GM20431 (cell line): ENCODE measurements at regions not wholly inside any gene's neighbourhood (a gene's known extent, or its start where the extent isn't known, plus 50 kb on each side); places are given as distances from the start of the nearest gene placed in this dataset.
"Not testable (repeated sequence)": the region's sequence is repeated elsewhere in the genome, so short reads cannot be mapped to it uniquely, and the experiment has no call there.

ENCODE experiments used
- in situ Hi-C: fragments of 300-500 bp; cut with MseI, MboI; formaldehyde crosslinking; loops from one replicate; pipeline ENCODE4 v1.15.0; 2020; ENCODE audit warnings: low sequenced_read_pairs; ENCODE audit not compliant: unreplicated experiment

DNA sequence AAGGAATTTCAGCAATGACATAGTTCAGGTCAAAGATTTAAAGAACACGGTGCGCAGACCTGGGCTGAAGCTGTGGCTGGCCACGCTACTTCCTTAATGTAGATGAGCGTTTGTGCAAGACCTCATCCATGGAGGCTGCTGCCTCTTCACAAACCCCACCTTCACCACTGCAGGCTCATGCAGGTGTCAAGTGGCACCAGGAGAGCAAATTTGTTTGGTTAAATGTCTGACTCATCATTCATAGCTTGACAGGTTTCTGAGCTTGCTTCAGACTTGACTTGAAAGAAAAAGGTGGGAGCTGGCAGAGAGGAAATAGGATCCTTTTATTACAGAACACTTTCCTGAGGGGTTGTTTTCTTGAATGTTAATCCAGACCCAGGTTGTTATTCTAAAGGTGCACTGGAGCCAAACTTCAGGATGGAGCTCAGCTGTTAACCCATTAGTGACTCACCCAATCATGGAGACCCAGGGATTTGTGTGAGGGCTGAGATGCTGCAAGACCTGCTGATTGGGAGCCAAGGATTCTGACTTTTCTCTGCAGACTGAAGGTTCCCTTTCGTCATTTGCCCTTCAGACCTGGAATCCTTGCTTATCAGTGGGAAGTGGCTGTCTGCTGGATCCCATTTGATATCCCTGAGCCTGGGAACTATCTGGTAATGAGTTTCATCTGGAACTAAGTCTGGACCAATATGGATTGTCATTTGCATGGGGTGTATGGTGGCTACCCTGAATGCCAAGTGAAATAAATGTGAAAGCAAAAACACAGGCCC is 315.3 kb downstream of the PTTG2 start:
- in situ Hi-C loops: loop anchor here (25.0 kb wide), 1 partner anchor 213 kb away; no protein-coding TSS in a partner anchor

DNA sequence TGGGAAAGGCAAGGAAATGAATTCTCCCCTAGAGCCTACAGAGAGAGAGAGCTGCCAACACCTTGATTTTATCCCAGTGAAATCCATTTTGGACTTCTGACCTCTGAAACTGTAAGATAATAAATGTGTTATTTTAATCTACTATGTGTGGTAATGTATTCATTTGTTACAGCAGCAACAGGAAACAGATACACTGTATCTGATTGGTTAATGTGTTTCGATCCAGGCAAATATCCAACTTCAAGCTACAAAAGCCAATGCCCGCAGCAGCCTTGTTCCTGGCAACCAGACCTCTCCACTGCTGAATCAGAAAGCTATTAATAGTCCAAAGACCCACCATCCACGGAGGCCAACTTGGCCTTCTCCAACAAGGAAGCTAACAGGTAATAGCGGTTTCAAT is 318.1 kb downstream of the PTTG2 start:
- in situ Hi-C loops: loop anchor here (25.0 kb wide), 1 partner anchor 216 kb away; no protein-coding TSS in a partner anchor

DNA sequence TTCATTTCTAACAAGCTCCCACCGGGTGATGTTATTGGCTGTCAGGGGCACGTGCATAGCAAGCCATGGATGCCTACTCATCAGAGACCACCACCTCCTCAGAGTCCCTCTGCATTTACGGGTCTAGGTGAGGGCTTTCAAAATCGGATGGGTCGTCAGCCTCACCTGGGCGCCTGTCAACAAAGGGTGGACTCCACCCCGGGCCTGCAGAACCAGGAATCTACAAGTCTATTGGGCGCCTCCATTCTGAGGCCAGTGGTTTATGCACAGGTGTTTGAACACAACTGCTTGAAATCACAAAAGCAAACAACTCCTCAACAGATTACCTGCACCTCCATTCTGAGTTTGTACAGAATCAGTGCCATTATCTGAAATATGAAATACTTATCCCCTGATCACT is 318.9 kb downstream of the PTTG2 start:
- in situ Hi-C loops: loop anchor here (25.0 kb wide), 1 partner anchor 217 kb away; no protein-coding TSS in a partner anchor

DNA sequence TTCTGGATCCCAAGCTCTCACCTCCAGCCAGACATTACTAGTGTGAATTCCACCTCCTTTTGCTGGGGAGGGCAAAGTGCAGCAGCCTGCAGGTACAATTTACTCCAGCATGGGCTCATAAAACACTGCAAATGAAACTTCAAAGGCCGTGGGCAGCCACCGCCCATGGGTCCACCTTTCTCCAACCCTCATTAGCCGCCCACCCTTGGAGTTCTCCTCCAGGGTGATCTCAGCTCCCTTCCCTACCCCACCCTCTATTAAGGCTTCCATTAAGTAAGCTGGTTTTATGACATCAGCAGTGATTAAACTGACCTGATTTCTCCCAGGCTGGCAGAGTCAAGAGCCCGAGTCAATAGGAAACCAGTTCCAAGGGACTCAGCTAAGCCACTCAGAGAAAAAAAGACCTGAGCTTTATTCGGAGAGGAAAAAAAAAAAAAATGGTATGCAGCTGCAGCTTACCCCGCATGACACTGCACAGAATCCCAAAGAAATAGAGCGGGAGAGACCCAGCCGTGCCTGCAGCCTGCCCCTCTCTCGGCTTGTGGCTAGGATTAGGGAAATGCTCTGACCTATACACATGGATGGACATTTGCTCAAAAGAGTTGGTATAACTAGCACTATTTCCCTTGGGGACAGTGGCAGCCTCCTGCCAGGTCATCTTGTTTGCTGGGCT is 319.6 kb downstream of the PTTG2 start:
- in situ Hi-C loops: loop anchor here (25.0 kb wide), 1 partner anchor 217 kb away; no protein-coding TSS in a partner anchor

DNA sequence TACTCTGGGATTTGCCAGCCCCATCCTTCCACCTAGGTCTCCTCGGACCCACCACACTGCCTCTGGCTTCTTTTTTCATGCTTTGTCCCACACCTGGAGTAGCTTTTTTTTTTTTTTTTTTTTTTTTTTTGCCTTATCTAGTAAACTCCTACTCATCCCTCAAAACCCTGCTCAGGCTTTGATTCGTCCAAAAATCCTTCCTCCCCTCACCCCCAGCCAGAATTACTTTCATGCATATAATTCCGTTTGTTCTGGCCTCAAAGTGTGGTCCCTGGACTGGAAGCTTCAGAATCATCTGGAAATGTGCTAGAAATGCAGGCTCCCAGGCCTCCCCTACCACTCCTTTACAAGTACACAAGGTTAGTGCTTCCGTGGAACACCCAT is 320.1 kb downstream of the PTTG2 start:
- in situ Hi-C loops: loop anchor here (25.0 kb wide), 1 partner anchor 218 kb away; no protein-coding TSS in a partner anchor

DNA sequence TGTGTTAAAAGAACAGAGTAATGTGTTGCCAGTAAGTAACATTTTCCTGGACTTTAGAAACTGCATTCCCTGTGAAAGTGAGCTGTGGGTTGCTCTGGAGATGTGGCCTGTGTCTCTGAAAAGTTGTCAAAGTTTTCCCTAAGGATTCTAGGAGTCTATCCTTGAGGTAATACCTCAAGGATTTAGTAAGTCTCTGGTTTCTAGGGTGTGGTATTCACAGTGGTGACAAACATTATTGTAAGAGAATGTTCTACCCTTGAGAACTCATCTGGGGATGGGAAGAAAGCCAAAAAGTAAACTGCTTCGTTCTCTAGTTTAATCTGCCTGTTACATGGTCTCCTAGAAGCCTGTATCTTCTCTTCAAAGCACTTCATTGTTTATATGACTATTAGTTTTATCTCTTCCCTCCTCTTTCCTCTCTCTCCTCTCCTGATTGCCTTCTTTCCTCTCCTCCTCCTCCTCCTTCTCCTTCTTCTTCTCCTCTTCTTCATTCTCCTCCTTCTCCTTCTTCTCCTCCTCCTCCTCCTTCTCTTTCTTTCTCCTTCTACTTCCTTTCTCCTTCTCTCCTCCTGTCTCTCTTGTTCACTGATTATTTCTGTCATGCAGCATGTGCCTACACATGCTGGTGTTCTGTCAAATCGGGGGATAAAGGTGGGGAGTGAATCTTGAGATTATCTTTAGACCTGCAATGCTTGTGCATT is 321.3 kb downstream of the PTTG2 start:
- in situ Hi-C loops: loop anchor here (25.0 kb wide), 1 partner anchor 219 kb away; no protein-coding TSS in a partner anchor

DNA sequence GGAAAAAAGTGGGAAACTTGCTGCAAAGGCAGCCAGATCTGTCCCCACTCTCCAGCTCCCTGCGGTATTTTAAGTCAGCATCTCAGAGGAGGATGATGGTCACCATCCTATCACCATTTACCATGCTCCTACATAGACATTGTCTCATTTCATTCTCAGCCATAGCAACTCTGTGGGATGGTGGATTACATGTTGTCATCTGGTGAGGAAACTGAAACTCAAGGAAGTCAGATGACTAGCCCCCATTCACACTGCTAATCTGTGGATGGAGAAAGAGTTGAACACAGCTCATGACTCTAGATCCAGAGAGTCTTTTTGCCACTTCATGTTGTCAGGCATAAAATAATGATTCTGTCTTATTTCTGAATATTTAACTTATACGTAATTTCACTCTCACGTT is 323.5 kb downstream of the PTTG2 start:
- in situ Hi-C loops: loop anchor here (25.0 kb wide), 1 partner anchor 221 kb away; no protein-coding TSS in a partner anchor

DNA sequence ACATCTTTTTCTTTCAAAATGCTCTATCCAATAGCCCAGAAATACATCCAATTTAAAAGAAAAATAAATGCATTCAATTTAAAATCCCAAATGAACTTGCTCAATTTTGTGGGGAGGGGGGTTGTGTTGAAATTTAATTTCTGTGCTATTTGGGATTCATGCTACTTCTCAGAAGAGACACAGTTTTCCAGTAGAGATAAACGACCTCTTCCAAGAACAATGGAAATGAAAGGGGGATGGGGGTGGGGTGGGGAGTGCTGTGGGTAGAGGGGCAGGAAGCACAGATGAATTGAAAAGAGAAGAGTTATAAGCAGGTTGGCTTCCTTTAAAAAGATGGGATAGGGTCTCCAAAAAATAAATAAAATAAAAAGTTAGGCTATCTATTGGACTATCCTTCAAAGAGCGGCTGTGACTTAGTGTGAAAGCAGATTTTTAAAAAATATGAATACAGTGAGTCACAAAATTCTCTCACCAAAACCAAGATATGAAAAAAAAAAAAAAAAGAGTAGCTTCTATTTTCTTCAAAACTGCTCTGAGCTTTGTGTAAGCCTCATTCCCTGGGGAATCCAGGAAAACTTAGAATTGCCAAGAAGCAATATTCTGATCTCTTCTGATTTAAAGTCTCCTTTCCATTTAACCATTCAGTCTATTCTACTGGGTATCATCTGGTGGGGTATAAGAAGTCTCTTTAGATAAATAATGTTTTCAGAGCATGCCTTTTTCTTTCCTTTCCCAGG is 324.3 kb downstream of the PTTG2 start:
- in situ Hi-C loops: loop anchor here (25.0 kb wide), 1 partner anchor 222 kb away; no protein-coding TSS in a partner anchor

DNA sequence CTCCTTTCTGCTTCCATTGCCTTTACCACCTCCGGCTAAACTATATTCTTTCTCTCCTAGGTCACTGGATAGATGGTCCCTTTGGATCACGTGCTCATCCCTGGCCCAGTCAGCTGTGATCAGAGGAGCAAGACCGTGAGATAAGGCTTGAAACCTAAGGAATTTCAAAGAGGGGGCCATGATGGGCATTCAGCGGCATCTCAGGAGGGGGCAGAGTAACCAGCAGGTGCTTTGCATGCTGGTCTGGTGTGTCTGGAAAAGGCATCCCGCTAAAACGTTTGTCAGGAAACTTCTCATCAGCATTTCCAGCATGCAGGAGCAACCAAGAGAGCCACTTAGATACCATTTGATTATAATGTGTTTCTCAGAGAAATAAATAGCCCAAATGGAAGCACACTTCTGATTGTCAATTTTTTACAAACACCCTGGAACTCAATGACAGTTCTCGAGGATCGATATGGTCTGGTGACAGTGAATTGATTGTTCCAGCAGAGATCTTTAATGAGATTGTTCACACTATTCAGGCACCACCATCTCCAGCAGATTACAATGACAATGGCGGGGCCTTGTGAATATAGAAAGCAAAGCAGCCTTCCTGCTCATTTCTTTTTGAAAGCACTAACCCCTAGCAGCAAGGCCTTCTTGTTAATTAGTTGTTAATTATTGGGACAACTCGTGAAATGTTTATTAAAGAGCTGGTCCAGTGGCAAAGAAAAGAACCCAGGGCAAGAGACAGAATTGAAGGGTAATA is 327.1 kb downstream of the PTTG2 start:
- in situ Hi-C loops: loop anchor here (25.0 kb wide), 1 partner anchor 225 kb away; no protein-coding TSS in a partner anchor

DNA sequence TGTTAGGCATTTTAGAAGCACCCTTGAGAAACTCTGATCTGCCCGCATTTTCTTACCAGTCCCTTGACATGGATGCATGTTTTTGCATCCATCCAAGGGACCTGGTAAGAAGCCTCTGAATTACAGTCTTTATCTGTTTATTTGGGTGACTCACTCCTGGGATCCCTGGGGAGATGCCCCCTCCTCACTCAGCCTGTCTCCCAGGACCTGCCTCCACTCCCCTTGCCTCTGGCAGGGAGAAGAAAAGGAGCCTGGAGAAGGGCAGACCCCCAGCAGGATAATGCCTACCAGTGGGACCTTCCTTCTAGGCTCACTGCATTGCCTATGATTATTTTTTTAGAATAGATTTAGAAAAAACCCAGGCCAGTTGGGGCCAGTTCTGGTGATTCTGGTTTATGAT is 329.4 kb downstream of the PTTG2 start:
- in situ Hi-C loops: loop anchor here (25.0 kb wide), 1 partner anchor 227 kb away; no protein-coding TSS in a partner anchor

DNA sequence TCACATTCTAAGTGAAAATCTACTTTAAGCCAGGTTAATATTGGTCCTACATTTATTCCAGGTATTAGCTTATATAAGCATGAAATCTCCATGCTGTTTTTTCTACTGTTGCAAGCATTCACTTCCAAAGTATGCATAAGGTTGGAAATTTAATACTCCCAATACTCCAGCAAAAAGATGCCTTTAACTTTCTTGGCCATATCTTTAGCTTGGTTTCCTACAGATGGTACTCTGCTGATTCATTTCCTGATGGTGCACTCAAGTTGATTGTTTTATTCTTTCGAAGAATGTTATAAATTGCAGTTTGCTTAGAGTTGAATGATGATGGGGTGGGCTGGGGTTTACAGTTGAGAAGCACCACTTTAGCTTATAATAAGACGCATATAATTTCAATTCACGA is 330.2 kb downstream of the PTTG2 start:
- in situ Hi-C loops: loop anchor here (25.0 kb wide), 1 partner anchor 228 kb away; no protein-coding TSS in a partner anchor

DNA sequence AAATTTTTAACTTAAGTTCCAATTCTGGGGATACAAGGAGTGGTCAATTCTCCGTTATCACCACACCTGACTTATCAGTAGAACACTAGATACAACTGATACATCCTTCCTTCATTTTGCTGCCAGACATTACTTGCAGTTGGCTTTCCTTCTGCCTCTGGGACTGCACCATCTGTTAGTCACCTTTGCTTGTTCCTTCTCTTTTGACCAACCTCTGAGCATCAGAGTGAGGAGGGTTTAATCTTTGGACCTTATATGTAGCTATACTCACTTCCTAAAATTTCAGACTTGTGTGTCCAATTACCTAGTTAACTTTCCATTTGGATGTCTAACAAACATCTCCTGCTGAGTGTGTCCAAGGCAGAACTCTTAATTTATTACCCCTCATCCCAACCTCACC is 330.7 kb downstream of the PTTG2 start:
- in situ Hi-C loops: loop anchor here (25.0 kb wide), 1 partner anchor 229 kb away; no protein-coding TSS in a partner anchor

DNA sequence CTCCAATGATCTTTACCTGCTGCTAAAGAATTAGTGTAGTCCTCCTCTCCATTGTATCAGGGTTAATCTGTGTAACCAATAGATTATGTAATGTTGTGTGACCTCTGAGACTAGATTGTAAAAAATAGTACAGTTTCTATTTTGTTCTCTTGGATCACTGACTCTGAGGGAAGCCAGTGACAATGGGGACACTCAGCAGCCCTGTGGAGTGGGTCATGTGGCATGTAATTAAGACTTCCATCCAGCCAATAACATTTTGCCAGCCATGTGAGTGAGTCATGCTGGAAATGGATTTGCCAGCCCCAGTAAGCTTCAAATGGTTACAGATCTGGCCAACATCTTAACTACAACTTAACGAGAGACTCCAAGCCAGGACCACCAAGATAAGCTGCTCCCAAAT is 332.3 kb downstream of the PTTG2 start:
- in situ Hi-C loops: loop anchor here (25.0 kb wide), 1 partner anchor 230 kb away; no protein-coding TSS in a partner anchor

DNA sequence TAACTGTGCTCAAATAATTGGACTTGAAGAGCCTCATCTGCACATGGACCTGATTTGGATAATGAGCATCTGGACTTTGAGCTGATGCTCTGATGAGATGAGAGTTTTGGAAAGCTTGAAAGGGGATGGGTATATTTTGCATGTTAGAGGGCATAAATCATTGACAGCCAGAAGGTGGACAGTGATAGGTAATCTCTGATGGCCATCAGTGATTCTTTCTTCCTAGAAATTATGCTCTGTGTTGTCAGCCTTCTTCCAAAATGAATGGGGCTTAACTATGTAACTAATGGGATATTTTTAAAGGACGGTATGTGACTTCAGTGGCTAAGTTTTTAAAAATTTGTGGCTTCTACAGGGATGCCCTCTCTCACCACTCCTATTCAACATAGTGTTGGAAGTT is 334.0 kb downstream of the PTTG2 start:
- in situ Hi-C loops: loop anchor here (25.0 kb wide), 1 partner anchor 232 kb away; no protein-coding TSS in a partner anchor

DNA sequence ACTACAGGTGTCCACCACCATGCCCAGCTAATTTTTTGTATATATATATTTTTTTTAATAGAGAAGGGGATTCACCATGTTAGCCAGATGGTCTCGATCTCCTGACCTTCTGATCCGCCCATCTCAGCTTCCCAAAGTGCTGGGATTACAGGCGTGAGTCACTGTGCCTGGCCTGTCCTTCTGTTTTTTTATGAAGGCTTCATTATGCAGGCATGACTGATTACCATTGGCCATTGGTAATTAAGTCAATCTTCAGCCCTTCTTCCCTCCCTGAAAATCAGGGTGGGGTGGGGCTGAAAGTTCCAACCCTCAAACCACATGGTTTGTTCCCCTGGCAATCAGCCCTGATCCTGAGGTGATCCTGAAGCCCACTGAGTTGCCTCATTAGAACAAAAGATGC is 336.9 kb downstream of the PTTG2 start:
- in situ Hi-C loops: loop anchor here (25.0 kb wide), 1 partner anchor 235 kb away; no protein-coding TSS in a partner anchor

DNA sequence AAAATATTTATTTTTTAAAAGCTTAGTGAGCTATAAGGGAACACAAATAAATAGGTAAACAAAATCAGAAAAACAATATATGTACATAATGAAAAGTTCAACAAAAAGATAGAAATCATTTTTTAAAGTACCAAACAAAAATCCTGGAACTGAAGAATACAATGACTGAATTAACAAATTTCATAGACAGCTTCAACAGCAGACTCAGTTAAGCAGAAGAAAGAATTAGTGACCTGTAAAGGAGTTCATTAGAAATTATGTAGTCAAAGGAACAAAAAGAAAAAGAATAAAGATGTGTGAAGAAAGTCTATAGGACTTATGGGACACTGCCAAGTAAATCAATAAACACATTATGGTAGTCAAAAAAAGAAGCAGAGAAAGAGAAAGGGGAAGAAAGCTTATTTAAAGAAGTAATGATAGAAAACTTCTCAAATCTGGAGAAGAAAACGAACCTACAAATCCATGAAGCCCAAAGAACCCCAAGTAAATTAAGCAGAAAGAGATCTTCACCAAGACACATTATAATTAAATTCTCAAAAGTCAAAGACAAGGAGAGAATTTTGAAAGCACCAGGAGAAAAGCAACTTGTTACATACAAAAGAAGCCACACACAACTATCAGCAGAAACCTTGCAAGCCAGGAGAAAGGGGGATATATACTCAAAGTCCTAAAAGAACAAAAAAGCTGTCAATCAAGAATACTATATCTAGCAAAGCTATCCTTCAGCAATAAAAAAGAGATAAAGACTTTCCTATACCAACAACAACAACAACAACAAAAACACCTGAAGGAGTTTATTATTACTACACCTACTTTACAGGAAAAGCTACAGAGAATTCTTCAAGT is 338.9 kb downstream of the PTTG2 start:
- in situ Hi-C loops: loop anchor here (25.0 kb wide), 1 partner anchor 237 kb away; no protein-coding TSS in a partner anchor

DNA sequence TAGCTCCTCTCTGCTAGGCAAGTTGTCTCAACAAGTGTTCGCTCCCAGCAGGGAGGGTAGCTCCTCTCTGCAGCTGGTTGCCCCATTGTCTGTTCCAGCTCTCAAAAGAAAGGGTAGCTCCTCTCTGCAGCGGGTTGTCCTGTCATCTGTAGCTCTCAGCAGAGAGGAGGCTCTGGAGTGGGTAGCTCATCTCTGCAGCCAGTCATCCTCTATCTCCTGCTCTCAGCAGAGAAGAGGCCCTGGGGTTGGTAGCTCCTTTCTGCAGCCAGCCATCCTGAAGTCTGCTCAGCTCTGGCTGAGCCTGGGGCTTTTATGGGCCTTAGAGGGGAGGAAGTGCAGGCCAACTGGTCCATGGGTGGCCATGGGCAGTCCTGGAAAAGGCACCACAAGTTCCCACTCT is 342.7 kb downstream of the PTTG2 start:
- in situ Hi-C loops: no loop called here

DNA sequence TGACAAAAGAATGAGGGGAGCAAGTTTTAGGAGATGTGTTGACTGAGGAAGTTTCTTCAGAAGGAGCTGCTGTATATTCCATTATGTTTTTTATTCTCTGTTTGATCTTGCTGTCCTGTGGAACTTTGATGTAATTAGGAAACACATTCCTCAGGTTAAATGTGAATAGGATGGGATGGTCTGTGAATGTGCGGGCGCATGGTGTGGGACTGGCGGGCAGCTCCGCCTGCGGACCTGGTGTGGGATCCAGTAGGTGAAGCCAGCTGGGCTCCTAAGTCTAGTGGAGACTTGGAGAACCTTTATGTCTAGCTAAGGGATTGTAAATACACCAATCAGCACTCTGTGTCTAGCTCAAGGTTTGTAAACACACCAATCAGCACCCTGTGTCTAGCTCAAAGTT is 344.3 kb downstream of the PTTG2 start:
- in situ Hi-C loops: not testable (repeated sequence)
